ENCODE measurements at regions not wholly inside any gene's neighbourhood (a gene's known extent, or its start where the extent isn't known, plus 50 kb on each side); places are given as distances from the start of the nearest gene placed in this dataset.
A peak's percentile ranks its signal among the peaks of the same experiment; 100 is the strongest.

DNA sequence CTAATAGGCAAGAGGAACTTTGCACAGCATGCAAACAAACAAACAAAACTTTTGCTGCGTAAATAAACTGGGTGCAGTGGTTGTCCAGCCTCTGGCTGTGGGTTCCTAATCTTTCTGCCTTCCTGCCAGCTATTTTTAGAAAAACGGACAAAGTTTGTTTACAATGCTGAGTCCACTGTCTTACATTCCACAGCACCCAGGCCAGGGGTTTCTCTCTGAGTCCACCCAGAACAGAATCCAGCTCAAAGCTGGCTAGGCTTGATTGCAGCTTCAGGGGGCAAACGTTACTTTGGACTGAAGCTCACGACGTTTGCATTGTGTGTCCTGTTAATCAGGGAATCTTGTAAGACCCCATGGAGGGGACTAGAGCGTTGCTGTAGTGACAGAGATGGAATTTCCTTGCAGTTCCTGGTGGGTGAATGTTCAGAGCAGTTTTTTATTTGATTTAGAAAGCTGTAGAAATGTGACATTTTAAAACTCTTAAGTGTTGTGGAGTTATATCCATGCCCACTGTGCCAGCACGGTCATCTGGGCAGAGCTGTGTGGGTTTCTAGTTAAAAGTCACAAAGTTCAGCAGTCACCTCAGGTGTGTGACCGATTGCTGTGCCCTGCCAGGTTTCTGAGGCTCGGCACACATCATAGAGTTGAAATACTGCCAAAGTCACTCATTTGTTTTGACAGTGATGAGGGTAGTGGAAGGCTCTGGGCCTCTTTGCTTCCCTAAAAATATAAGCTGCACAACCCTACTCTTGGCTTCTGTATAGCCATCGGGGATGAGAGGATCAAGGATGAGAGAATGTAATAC is 247.0 kb downstream of the STK31 start:
- DNase-seq (ENCODE audit: extremely low spot score, unreplicated experiment): no peak
- Mint-ChIP-seq H3K4me1 (ENCODE audit: unreplicated experiment) (peaks cover 25% of the 10 kb centered on the region), H3K9me3 (ENCODE audit: unreplicated experiment) (peaks cover 8% of the 10 kb centered on the region), H3K36me3 (ENCODE audit: unreplicated experiment) (no peaks in the 10 kb centered on the region), H3K27me3 (ENCODE audit: unreplicated experiment) (no peaks in the 10 kb centered on the region), H3K4me3 (ENCODE audit: unreplicated experiment) (no peak overlapping the region), H3K27ac (ENCODE audit: unreplicated experiment) (peak overlapping the region; percentile 63)
- TF ChIP-seq, protein P1, sequence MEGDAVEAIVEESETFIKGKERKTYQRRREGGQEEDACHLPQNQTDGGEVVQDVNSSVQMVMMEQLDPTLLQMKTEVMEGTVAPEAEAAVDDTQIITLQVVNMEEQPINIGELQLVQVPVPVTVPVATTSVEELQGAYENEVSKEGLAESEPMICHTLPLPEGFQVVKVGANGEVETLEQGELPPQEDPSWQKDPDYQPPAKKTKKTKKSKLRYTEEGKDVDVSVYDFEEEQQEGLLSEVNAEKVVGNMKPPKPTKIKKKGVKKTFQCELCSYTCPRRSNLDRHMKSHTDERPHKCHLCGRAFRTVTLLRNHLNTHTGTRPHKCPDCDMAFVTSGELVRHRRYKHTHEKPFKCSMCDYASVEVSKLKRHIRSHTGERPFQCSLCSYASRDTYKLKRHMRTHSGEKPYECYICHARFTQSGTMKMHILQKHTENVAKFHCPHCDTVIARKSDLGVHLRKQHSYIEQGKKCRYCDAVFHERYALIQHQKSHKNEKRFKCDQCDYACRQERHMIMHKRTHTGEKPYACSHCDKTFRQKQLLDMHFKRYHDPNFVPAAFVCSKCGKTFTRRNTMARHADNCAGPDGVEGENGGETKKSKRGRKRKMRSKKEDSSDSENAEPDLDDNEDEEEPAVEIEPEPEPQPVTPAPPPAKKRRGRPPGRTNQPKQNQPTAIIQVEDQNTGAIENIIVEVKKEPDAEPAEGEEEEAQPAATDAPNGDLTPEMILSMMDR (IDR thresholded peaks at IDR 0.05): no peak

DNA sequence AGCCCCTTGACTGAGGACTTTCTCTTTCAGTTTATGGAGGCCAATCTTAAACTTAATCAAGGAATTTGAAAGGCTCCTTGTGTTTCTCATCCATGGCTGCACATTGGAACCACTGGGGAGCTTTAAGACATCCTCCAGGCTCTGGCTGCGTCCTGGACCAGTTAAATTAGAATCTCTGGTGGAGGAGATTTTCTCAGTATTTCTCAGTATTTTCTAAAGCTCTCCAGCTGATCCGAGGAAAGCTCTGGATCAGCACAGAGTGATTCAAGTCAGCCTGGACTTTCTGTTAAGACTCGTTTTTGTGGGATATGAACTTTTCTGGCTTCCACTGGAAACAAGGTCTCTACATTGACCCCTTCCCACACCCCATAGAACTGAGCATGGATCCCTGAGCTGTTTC is 249.8 kb downstream of the STK31 start:
- TF ChIP-seq, protein P1 (IDR thresholded peaks at IDR 0.05): no peak
- DNase-seq (ENCODE audit: extremely low spot score, unreplicated experiment): no peak
- Mint-ChIP-seq H3K4me1 (ENCODE audit: unreplicated experiment) (peaks cover 23% of the 10 kb centered on the region), H3K9me3 (ENCODE audit: unreplicated experiment) (no peaks in the 10 kb centered on the region), H3K27ac (ENCODE audit: unreplicated experiment) (no peak overlapping the region), H3K4me3 (ENCODE audit: unreplicated experiment) (no peak overlapping the region), H3K36me3 (ENCODE audit: unreplicated experiment) (no peaks in the 10 kb centered on the region), H3K27me3 (ENCODE audit: unreplicated experiment) (no peaks in the 10 kb centered on the region)

DNA sequence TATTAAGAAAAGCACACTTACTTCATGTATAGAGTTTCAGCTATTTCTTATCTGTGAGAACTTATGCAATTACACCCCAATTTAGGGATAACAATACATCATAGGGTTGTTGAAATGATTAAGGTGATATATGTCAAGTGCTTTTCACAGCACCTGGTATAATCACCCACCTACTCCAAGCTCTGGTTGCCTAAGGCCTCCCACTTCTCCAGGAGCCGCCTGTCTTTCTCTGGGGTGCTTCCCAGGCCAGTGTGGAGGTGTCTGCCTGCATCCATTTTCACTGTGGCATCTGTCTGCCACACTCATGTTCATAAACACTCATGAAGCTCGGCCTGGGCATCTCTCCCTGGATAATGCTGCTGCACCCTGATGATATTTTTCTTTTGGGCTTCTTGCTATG is 250.3 kb downstream of the STK31 start:
- no peaks in the 10 kb centered on the region for H3K27me3 Mint-ChIP-seq (ENCODE audit: unreplicated experiment)
- DNase-seq (ENCODE audit: extremely low spot score, unreplicated experiment): no peak
- TF ChIP-seq, protein P1 (IDR thresholded peaks at IDR 0.05): no peak
- H3K4me1 Mint-ChIP-seq (ENCODE audit: unreplicated experiment): peaks cover 18% of the 10 kb centered on the region
- H3K27ac Mint-ChIP-seq (ENCODE audit: unreplicated experiment): no peak overlapping the region
- no peaks in the 10 kb centered on the region for H3K36me3 Mint-ChIP-seq (ENCODE audit: unreplicated experiment)
- no peak overlapping the region for H3K4me3 Mint-ChIP-seq (ENCODE audit: unreplicated experiment)
- H3K9me3 Mint-ChIP-seq (ENCODE audit: unreplicated experiment): no peaks in the 10 kb centered on the region

DNA sequence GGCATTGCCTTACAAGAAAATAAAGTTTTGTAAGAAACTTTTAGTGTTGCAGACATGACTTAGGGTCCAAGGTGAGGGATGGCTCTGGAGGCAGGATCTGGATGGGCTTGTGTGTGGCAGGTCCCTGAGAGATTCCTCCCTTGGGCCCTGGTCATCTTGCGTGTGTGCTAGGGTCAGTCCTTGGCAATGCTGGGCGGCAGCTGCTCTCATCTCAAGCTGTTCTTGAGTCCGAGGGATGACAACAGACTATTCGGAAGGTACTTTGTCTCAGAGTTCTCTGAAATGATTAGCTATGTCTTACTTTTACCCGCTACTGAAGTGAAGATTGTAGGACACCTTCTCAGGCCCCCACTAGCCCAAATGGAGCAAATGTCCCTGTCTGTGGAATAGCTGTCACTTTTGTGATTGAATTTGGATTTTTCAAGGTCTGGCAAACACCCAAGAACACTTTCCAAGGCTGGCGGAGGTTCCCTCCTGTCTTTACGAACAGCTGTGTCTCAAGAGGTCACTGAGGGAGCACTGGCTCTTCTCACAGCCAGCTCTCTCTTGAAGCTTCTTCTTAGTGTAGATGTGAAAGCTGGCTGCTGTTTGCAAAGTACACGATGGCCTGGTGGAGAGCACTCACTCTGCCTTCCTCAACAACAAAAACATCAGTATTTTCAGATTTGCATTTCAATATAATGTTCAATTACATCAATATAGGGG is 253.6 kb downstream of the STK31 start:
- Mint-ChIP-seq H3K4me3 (ENCODE audit: unreplicated experiment) (no peak overlapping the region), H3K4me1 (ENCODE audit: unreplicated experiment) (peaks cover 7% of the 10 kb centered on the region), H3K36me3 (ENCODE audit: unreplicated experiment) (no peaks in the 10 kb centered on the region), H3K27ac (ENCODE audit: unreplicated experiment) (no peak overlapping the region), H3K27me3 (ENCODE audit: unreplicated experiment) (no peaks in the 10 kb centered on the region), H3K9me3 (ENCODE audit: unreplicated experiment) (no peaks in the 10 kb centered on the region)
- no peak for DNase-seq (ENCODE audit: extremely low spot score, unreplicated experiment)
- TF ChIP-seq, protein P1 (IDR thresholded peaks at IDR 0.05): no peak

DNA sequence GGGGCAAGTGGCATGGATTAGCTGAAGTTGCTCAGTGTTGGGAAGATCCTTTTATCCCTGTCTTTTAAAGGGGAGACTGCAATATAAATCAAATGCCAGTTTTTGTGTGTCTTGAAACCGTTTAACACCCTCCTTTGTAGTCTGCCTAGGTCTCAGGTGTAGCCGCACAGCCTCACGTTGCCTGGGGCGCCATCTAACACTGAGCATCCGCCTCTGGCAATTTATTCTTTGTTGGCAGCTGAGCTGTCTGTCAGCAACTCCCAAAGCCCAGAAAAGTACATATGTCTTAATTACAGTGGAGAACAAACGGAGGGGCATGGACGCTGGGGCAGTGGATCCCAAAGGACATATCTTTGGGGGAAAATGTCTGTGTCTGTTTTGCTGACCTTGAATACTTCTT is 254.7 kb downstream of the STK31 start:
- H3K9me3 Mint-ChIP-seq (ENCODE audit: unreplicated experiment): no peaks in the 10 kb centered on the region
- H3K36me3 Mint-ChIP-seq (ENCODE audit: unreplicated experiment): no peaks in the 10 kb centered on the region
- H3K27ac Mint-ChIP-seq (ENCODE audit: unreplicated experiment): no peak overlapping the region
- peaks cover 7% of the 10 kb centered on the region for H3K4me1 Mint-ChIP-seq (ENCODE audit: unreplicated experiment)
- H3K27me3 Mint-ChIP-seq (ENCODE audit: unreplicated experiment): no peaks in the 10 kb centered on the region
- TF ChIP-seq, protein P1 (IDR thresholded peaks at IDR 0.05): no peak
- H3K4me3 Mint-ChIP-seq (ENCODE audit: unreplicated experiment): no peak overlapping the region
- no peak for DNase-seq (ENCODE audit: extremely low spot score, unreplicated experiment)

Measured in osteocyte (in vitro differentiated cells).